Neutrophil (primary cell): ENCODE measurements at regions not wholly inside any gene's neighbourhood (a gene's known extent, or its start where the extent isn't known, plus 50 kb on each side); places are given as distances from the start of the nearest gene placed in this dataset.

Experiments used
- H3K27ac ChIP-seq: fragments of 200-600 bp; sonication (generic); 2 replicates; pipeline ENCODE4 v1.5.1; 2016; ENCODE audit warnings: mild to moderate bottlenecking, moderate library complexity
- H3K27me3 ChIP-seq: fragments of 200-600 bp; sonication (generic); 2 replicates; pipeline ENCODE4 v1.6.0; 2016; ENCODE audit warnings: mild to moderate bottlenecking
- H3K36me3 ChIP-seq: fragments of 200-600 bp; sonication (generic); 2 replicates; pipeline ENCODE4 v1.5.1; 2017
- H3K4me1 ChIP-seq, 2 experiments: fragments of 200-600 bp in 1 of 2; sonication (generic) in 1 of 2; 1 replicate in 1 of 2; 2 replicates in 1 of 2; pipeline versions ENCODE4 v1.5.1 to v1.6.1; 2013 to 2016; ENCODE audit warnings: low read depth in 1 of 2, low read length in 1 of 2, mild to moderate bottlenecking in 1 of 2, moderate library complexity in 1 of 2; ENCODE audit not compliant: control insufficient read depth in 1 of 2, insufficient read depth in 1 of 2
- H3K4me3 ChIP-seq, 2 experiments: fragments of 200-600 bp in 1 of 2; sonication (generic) in 1 of 2; 1 replicate in 1 of 2; 2 replicates in 1 of 2; pipeline ENCODE4 v1.5.1; 2013 to 2016; ENCODE audit warnings: low read depth in 1 of 2, low read length in 1 of 2, mild to moderate bottlenecking in 1 of 2, moderate library complexity in 1 of 2
- H3K9me3 ChIP-seq: fragments of 200-600 bp; sonication (generic); 2 replicates; pipeline ENCODE4 v1.5.1; 2016
- CTCF ChIP-seq: fragments of 200-600 bp; sonication (generic); IDR thresholded peaks from 2 replicates; pipeline ENCODE4 v1.5.1; 2016; ENCODE audit warnings: antibody characterized with exemption

GRCh38 chr1:9419369-9420041 is 119.8 kb upstream of the SLC25A33 start:
- TF ChIP-seq CTCF, result no peak
- H3K27me3 ChIP-seq, result peaks cover 29% of the 10 kb centered on the region
- H3K9me3 ChIP-seq, result no peaks in the 10 kb centered on the region
- H3K4me3 ChIP-seq, result no peak overlapping the region
- H3K4me1 ChIP-seq, result no peaks in the 10 kb centered on the region
- H3K36me3 ChIP-seq, result no peaks in the 10 kb centered on the region
- no peak overlapping the region for H3K27ac ChIP-seq

GRCh38 chr1:9420835-9421532 is 118.3 kb upstream of the SLC25A33 start:
- peaks cover 29% of the 10 kb centered on the region for H3K27me3 ChIP-seq
- no peak for TF ChIP-seq CTCF
- H3K36me3 ChIP-seq, result no peaks in the 10 kb centered on the region
- peaks cover 8 to 10% of the 10 kb centered on the region in 2 experiments for H3K4me1 ChIP-seq
- H3K4me3 ChIP-seq, result no peak overlapping the region
- H3K27ac ChIP-seq, result no peak overlapping the region
- H3K9me3 ChIP-seq, result no peaks in the 10 kb centered on the region

- Histone ChIP-seq H3K27ac (no peak overlapping the region), H3K9me3 (no peaks in the 10 kb centered on the region), H3K4me3 (no peak overlapping the region), H3K4me1 (peaks cover 14 to 15% of the 10 kb centered on the region in 2 experiments), H3K36me3 (no peaks in the 10 kb centered on the region), H3K27me3 (peaks cover 35% of the 10 kb centered on the region)
- no peak for TF ChIP-seq CTCF
These were observed 117.8 kb upstream of the SLC25A33 start for GRCh38 chr1:9421533-9421873.

GRCh38 chr1:9422321-9422720 is 116.9 kb upstream of the SLC25A33 start:
- no peaks in the 10 kb centered on the region for H3K9me3 ChIP-seq
- peaks cover 15 to 18% of the 10 kb centered on the region in 2 experiments for H3K4me1 ChIP-seq
- H3K4me3 ChIP-seq, result no peak overlapping the region
- H3K27me3 ChIP-seq, result peaks cover 38% of the 10 kb centered on the region
- no peaks in the 10 kb centered on the region for H3K36me3 ChIP-seq
- no peak overlapping the region for H3K27ac ChIP-seq
- no peak for TF ChIP-seq CTCF

GRCh38 chr1:9422911-9423505 is 116.3 kb upstream of the SLC25A33 start:
- Histone ChIP-seq H3K27me3 (peaks cover 38% of the 10 kb centered on the region), H3K9me3 (no peaks in the 10 kb centered on the region), H3K4me3 (no peak overlapping the region), H3K27ac (no peak overlapping the region), H3K36me3 (no peaks in the 10 kb centered on the region), H3K4me1 (peaks cover 16 to 18% of the 10 kb centered on the region in 2 experiments)
- TF ChIP-seq CTCF, result no peak
